ENCODE measurements at regions not wholly inside any gene's neighbourhood (a gene's known extent, or its start where the extent isn't known, plus 50 kb on each side); places are given as distances from the start of the nearest gene placed in this dataset.

DNA sequence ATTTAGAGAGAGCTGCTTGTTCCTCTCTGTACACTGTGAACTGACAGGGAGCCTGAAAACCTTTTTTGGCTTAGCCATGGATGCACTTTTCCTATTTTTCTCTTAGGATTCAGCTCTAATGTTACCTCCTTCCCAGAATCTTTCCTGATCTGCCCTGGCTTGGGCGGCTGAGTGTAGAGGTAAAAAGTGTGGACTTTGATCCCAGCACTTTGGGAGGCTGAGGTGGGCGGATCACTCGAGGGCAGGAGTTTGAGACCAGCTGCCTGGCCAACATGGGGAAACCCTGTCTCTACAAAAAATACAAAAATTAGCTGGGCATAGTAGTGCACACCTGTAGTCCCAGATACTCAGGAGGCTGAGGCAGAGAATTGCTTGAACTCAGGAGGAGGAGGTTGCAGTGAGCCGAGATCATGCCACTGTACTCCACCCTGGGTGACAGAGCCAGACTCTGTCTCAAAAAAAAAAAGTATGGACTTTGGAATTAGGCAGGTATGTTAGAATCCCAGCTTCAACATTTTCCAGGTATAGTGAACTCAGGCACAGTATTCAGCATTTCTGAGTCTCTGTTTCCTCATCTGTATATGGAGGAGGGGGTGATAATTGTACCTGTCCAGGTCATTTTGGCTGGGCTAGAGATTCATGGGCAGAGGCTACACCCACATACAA, 212.5 kb upstream of the EEF2KMT start:
- Histone ChIP-seq H2AFZ (ENCODE audit: low read depth, low read length, severe bottlenecking) (no peak overlapping the region), H3K4me3 (ENCODE audit: insufficient read depth, low read length, poor library complexity, severe bottlenecking) (no peak overlapping the region), H4K20me1 (ENCODE audit: low read depth, low read length) (no peaks in the 10 kb centered on the region), H3K4me2 (ENCODE audit: low read depth, low read length, poor library complexity, severe bottlenecking) (no peak overlapping the region), H3F3A (ENCODE audit: insufficient read depth) (no peaks in the 10 kb centered on the region), H3K27me3 (ENCODE audit: low read length) (no peaks in the 10 kb centered on the region), H3K79me2 (ENCODE audit: insufficient read depth, low read length) (no peaks in the 10 kb centered on the region), H3K9ac (ENCODE audit: low read length) (no peak overlapping the region), H3K9me3 (ENCODE audit: insufficient read depth, low read length) (no peaks in the 10 kb centered on the region), H3K9me2 (replicated peaks; ENCODE audit: insufficient read depth, low read length) (no peaks in the 10 kb centered on the region), H3K36me3 (ENCODE audit: low read length) (no peaks in the 10 kb centered on the region), H3K27ac (ENCODE audit: low read depth, low read length) (no peak overlapping the region)
- no peak for TF ChIP-seq EZH2phosphoT487 (conservative IDR thresholded peaks at IDR 0.05; ENCODE audit: low read length)
- TF ChIP-seq, protein P1, sequence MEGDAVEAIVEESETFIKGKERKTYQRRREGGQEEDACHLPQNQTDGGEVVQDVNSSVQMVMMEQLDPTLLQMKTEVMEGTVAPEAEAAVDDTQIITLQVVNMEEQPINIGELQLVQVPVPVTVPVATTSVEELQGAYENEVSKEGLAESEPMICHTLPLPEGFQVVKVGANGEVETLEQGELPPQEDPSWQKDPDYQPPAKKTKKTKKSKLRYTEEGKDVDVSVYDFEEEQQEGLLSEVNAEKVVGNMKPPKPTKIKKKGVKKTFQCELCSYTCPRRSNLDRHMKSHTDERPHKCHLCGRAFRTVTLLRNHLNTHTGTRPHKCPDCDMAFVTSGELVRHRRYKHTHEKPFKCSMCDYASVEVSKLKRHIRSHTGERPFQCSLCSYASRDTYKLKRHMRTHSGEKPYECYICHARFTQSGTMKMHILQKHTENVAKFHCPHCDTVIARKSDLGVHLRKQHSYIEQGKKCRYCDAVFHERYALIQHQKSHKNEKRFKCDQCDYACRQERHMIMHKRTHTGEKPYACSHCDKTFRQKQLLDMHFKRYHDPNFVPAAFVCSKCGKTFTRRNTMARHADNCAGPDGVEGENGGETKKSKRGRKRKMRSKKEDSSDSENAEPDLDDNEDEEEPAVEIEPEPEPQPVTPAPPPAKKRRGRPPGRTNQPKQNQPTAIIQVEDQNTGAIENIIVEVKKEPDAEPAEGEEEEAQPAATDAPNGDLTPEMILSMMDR (IDR thresholded peaks at IDR 0.05; ENCODE audit: insufficient read depth, low read length, poor library complexity, severe bottlenecking), result no peak

DNA sequence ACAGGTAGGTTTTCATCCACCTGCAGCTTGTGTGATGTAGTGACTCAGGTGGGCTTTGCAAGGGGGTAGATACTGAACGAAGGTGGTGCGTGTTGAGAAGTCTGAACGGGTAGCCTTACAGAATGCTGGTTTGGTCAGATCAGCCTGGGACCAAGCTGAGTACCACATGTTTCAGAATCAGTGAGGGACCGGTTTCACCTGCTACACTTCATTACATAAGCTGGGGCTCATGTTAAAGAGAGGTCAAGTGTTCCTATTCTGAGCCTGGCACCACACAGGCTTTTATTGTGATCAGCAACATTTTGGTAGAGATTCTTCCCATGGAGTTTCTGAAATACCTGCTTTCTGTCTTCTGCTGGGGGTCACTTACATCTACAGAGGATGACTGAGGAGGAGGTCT, 207.4 kb upstream of the EEF2KMT start:
- no peak overlapping the region for H3K9ac ChIP-seq (ENCODE audit: low read length)
- H3K36me3 ChIP-seq (ENCODE audit: low read length), result no peaks in the 10 kb centered on the region
- no peak overlapping the region for H3K4me3 ChIP-seq (ENCODE audit: insufficient read depth, low read length, poor library complexity, severe bottlenecking)
- no peak overlapping the region for H3K4me2 ChIP-seq (ENCODE audit: low read depth, low read length, poor library complexity, severe bottlenecking)
- H2AFZ ChIP-seq (ENCODE audit: low read depth, low read length, severe bottlenecking), result no peak overlapping the region
- H3K9me2 ChIP-seq (replicated peaks; ENCODE audit: insufficient read depth, low read length), result no peaks in the 10 kb centered on the region
- H3K27me3 ChIP-seq (ENCODE audit: low read length), result no peaks in the 10 kb centered on the region
- H3K79me2 ChIP-seq (ENCODE audit: insufficient read depth, low read length), result no peaks in the 10 kb centered on the region
- TF ChIP-seq, protein P1 (IDR thresholded peaks at IDR 0.05; ENCODE audit: insufficient read depth, low read length, poor library complexity, severe bottlenecking), result no peak
- no peak for TF ChIP-seq EZH2phosphoT487 (conservative IDR thresholded peaks at IDR 0.05; ENCODE audit: low read length)
- no peaks in the 10 kb centered on the region for H3K9me3 ChIP-seq (ENCODE audit: insufficient read depth, low read length)
- no peak overlapping the region for H3K27ac ChIP-seq (ENCODE audit: low read depth, low read length)
- H4K20me1 ChIP-seq (ENCODE audit: low read depth, low read length), result no peaks in the 10 kb centered on the region
- H3F3A ChIP-seq (ENCODE audit: insufficient read depth), result no peaks in the 10 kb centered on the region

DNA sequence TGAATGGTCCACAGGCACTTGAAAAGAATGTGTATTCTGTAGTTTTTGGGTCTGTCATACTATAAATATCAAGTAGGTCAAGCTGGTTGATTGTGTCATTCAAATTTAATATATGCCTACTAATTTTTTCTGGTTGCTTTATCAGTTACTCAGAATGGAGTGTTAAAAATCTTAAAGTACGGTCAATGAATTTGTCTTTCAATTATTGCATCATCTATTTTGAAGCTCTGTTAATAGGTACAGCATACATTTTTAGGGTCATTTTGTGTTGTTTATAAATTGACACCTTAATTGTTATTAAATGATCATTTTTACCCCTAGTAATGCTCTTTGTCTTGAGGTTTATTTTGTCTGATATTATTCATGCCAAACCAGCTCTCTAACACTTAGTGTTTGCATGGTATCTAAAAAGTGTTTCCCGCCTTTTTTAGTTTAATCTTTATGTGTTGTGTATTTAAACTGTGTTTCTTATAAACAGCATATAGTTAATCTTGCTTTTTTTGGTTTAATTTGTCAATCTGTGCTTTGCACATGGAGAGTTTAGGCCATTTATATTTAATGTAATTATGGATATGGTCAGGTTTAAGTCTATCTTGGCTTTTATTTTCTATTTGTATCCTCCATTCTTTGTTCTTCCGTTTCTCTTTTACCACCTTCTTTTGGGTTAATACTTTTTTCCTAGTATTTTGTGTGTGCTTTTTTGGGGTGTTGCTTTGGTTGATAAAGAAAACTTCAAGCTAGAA, 204.9 kb upstream of the EEF2KMT start:
- Histone ChIP-seq H3F3A (ENCODE audit: insufficient read depth) (no peaks in the 10 kb centered on the region), H3K9me3 (ENCODE audit: insufficient read depth, low read length) (no peaks in the 10 kb centered on the region; the same call in 1 of the 2 replicates), H3K4me2 (ENCODE audit: low read depth, low read length, poor library complexity, severe bottlenecking) (no peak overlapping the region), H3K36me3 (ENCODE audit: low read length) (no peaks in the 10 kb centered on the region), H3K79me2 (ENCODE audit: insufficient read depth, low read length) (no peaks in the 10 kb centered on the region), H3K27me3 (ENCODE audit: low read length) (no peaks in the 10 kb centered on the region; the same call in 1 of the 2 replicates), H2AFZ (ENCODE audit: low read depth, low read length, severe bottlenecking) (no peak overlapping the region), H3K27ac (ENCODE audit: low read depth, low read length) (no peak overlapping the region), H3K9me2 (replicated peaks; ENCODE audit: insufficient read depth, low read length) (no peaks in the 10 kb centered on the region), H3K9ac (ENCODE audit: low read length) (no peak overlapping the region), H3K4me3 (ENCODE audit: insufficient read depth, low read length, poor library complexity, severe bottlenecking) (no peak overlapping the region), H4K20me1 (ENCODE audit: low read depth, low read length) (no peaks in the 10 kb centered on the region)
- TF ChIP-seq, protein P1 (IDR thresholded peaks at IDR 0.05; ENCODE audit: insufficient read depth, low read length, poor library complexity, severe bottlenecking), result no peak
- no peak for TF ChIP-seq EZH2phosphoT487 (conservative IDR thresholded peaks at IDR 0.05; ENCODE audit: low read length)

All from SU-DHL-6 (cell line).